ENCODE measurements at regions not wholly inside any gene's neighbourhood (a gene's known extent, or its start where the extent isn't known, plus 50 kb on each side); places are given as distances from the start of the nearest gene placed in this dataset.

DNA sequence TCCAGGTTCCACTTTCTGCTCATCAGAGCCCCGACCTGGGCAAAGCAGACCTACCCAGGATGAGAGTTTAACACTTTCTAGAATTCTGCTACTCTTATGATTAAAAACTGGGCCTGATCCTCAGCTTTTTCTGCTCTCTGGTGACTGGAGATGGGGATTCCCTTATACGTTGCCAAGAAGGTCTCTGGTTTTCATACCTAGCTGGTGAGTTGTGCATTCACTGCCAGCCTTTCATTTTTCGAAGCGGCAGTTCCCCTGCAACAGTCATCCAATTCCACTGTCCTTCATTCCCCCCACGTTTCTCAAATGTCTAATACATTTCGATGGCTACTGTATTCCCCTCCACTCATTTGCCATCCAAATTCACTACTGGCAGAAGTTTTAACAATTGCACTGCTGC lies 135.3 kb downstream of the ADSS2 start:
- TF ChIP-seq, protein P1, sequence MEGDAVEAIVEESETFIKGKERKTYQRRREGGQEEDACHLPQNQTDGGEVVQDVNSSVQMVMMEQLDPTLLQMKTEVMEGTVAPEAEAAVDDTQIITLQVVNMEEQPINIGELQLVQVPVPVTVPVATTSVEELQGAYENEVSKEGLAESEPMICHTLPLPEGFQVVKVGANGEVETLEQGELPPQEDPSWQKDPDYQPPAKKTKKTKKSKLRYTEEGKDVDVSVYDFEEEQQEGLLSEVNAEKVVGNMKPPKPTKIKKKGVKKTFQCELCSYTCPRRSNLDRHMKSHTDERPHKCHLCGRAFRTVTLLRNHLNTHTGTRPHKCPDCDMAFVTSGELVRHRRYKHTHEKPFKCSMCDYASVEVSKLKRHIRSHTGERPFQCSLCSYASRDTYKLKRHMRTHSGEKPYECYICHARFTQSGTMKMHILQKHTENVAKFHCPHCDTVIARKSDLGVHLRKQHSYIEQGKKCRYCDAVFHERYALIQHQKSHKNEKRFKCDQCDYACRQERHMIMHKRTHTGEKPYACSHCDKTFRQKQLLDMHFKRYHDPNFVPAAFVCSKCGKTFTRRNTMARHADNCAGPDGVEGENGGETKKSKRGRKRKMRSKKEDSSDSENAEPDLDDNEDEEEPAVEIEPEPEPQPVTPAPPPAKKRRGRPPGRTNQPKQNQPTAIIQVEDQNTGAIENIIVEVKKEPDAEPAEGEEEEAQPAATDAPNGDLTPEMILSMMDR (IDR thresholded peaks at IDR 0.05): no peak
- TF ChIP-seq POLR2A (IDR thresholded peaks at IDR 0.05): no peak

Measured in vagina (tissue), 2 donors.